SH-SY5Y (cell line): ENCODE measurements at regions not wholly inside any gene's neighbourhood (a gene's known extent, or its start where the extent isn't known, plus 50 kb on each side); places are given as distances from the start of the nearest gene placed in this dataset.

ENCODE experiments used
- GATA2 ChIP-seq: IDR thresholded peaks from 2 replicates; pipeline ENCODE4 v1.6.1; 2011; ENCODE audit warnings: mild to moderate bottlenecking, low read depth, low read length
- GATA3 ChIP-seq: IDR thresholded peaks from 2 replicates; pipeline ENCODE4 v1.6.1; 2011; ENCODE audit warnings: low read depth, mild to moderate bottlenecking, low read length, moderate library complexity

GRCh38 chr2:45140675-45141074 lies 131.4 kb upstream of the SIX2 start:
- TF ChIP-seq GATA3 (no peak), GATA2 (no peak)

GRCh38 chr2:45138904-45139303 lies 129.7 kb upstream of the SIX2 start:
- TF ChIP-seq GATA3 (no peak), GATA2 (no peak)

GRCh38 chr2:45137966-45138695 lies 128.9 kb upstream of the SIX2 start:
- TF ChIP-seq GATA3 (no peak), GATA2 (no peak)

GRCh38 chr2:45134726-45135125 lies 125.5 kb upstream of the SIX2 start:
- TF ChIP-seq GATA3: no peak

- no peak for TF ChIP-seq GATA3
- no peak for TF ChIP-seq GATA2
Measured at GRCh38 chr2:45134014-45134413, 124.8 kb upstream of the SIX2 start.

GRCh38 chr2:45132551-45132950 lies 123.3 kb upstream of the SIX2 start:
- no peak for TF ChIP-seq GATA2
- TF ChIP-seq GATA3: no peak

GRCh38 chr2:45131587-45131986 lies 122.3 kb upstream of the SIX2 start:
- TF ChIP-seq GATA2: no peak
- no peak for TF ChIP-seq GATA3

GRCh38 chr2:45130736-45131135 lies 121.5 kb upstream of the SIX2 start:
- TF ChIP-seq GATA3: no peak
- TF ChIP-seq GATA2: no peak

- TF ChIP-seq GATA2 (no peak), GATA3 (no peak)
Measured at GRCh38 chr2:45128580-45128997, 119.3 kb upstream of the SIX2 start.

- TF ChIP-seq GATA2 (no peak), GATA3 (no peak)
Measured at GRCh38 chr2:45127891-45128290, 118.6 kb upstream of the SIX2 start.

GRCh38 chr2:45127321-45127720 lies 118.1 kb upstream of the SIX2 start:
- TF ChIP-seq GATA2 (no peak), GATA3 (no peak)

- TF ChIP-seq GATA2: no peak
- TF ChIP-seq GATA3: no peak
Measured at GRCh38 chr2:45125232-45125631, 116.0 kb upstream of the SIX2 start.

- TF ChIP-seq GATA3 (no peak), GATA2 (no peak)
Measured at GRCh38 chr2:45124456-45124855, 115.2 kb upstream of the SIX2 start.

- no peak for TF ChIP-seq GATA3
Measured at GRCh38 chr2:45123521-45124191, 114.4 kb upstream of the SIX2 start.

- no peak for TF ChIP-seq GATA2
- TF ChIP-seq GATA3: no peak
Measured at GRCh38 chr2:45123065-45123464, 113.8 kb upstream of the SIX2 start.

GRCh38 chr2:45121236-45121927 lies 112.1 kb upstream of the SIX2 start:
- no peak for TF ChIP-seq GATA3
- TF ChIP-seq GATA2: no peak
